HG02852 (cell line): ENCODE measurements at regions not wholly inside any gene's neighbourhood (a gene's known extent, or its start where the extent isn't known, plus 50 kb on each side); places are given as distances from the start of the nearest gene placed in this dataset.

Experiments
- ATAC-seq: cut with Tn5 transposase; IDR thresholded peaks from one replicate; pipeline ENCODE4 v1.9.1; 2021; ENCODE audit warnings: mild to moderate bottlenecking, moderate library complexity; ENCODE audit not compliant: unreplicated experiment

- no peak for ATAC-seq
Observed at GRCh38 chr12:4137015-4137414, 136.5 kb upstream of the CCND2 start.

GRCh38 chr12:4135919-4136605 is 137.5 kb upstream of the CCND2 start:
- peak; percentile 82 for ATAC-seq

- no peak for ATAC-seq
Observed at GRCh38 chr12:4134448-4135263, 138.9 kb upstream of the CCND2 start.

GRCh38 chr12:4133636-4134447 is 139.7 kb upstream of the CCND2 start:
- ATAC-seq: no peak

- ATAC-seq: no peak
Observed at GRCh38 chr12:4133029-4133428, 140.5 kb upstream of the CCND2 start.

- ATAC-seq: no peak
Observed at GRCh38 chr12:4121506-4122020, 152.0 kb upstream of the CCND2 start.

GRCh38 chr12:4120316-4120917 is 153.1 kb upstream of the CCND2 start:
- ATAC-seq: no peak

- peak; percentile 79 for ATAC-seq
Observed at GRCh38 chr12:4119157-4119761, 154.3 kb upstream of the CCND2 start.

GRCh38 chr12:4118601-4119156 is 154.9 kb upstream of the CCND2 start:
- no peak for ATAC-seq

- ATAC-seq: peak; percentile 48
Observed at GRCh38 chr12:4118017-4118510, 155.5 kb upstream of the CCND2 start.

GRCh38 chr12:4117386-4118016 is 156.1 kb upstream of the CCND2 start:
- no peak for ATAC-seq

- no peak for ATAC-seq
Observed at GRCh38 chr12:4116251-4117111, 157.1 kb upstream of the CCND2 start.

- no peak for ATAC-seq
Observed at GRCh38 chr12:4115570-4115969, 158.0 kb upstream of the CCND2 start.

GRCh38 chr12:4114986-4115385 is 158.6 kb upstream of the CCND2 start:
- ATAC-seq: no peak

- ATAC-seq: no peak
Observed at GRCh38 chr12:4112734-4113325, 160.7 kb upstream of the CCND2 start.

- ATAC-seq: peak; percentile 47
Observed at GRCh38 chr12:4112290-4112689, 161.3 kb upstream of the CCND2 start.

- ATAC-seq: no peak
Observed at GRCh38 chr12:4111010-4111409, 162.6 kb upstream of the CCND2 start.

- ATAC-seq: no peak
Observed at GRCh38 chr12:4109826-4110225, 163.7 kb upstream of the CCND2 start.
